H9 (cell line): ENCODE measurements at regions not wholly inside any gene's neighbourhood (a gene's known extent, or its start where the extent isn't known, plus 50 kb on each side); places are given as distances from the start of the nearest gene placed in this dataset.

Experiments
- DNase-seq: peaks from one replicate; pipeline ENCODE4 v3.0.0-alpha.2; 2017
- H2AFZ ChIP-seq: one replicate; pipeline ENCODE4 v1.6.1; 2013; ENCODE audit warnings: mild to moderate bottlenecking, low read length, control low read depth, moderate library complexity
- H2AK5ac ChIP-seq: 2 replicates; pipeline ENCODE4 v1.6.1; 2013; ENCODE audit warnings: low read length, control low read depth, mixed read lengths; ENCODE audit not compliant: insufficient read length
- H2BK120ac ChIP-seq: one replicate; pipeline ENCODE4 v1.6.1; 2013; ENCODE audit warnings: low read depth, mild to moderate bottlenecking, low read length, control low read depth, inconsistent platforms; ENCODE audit not compliant: poor library complexity, severe bottlenecking
- H2BK12ac ChIP-seq: 2 replicates; pipeline ENCODE4 v1.6.1; 2013; ENCODE audit warnings: low read length, control low read depth, mixed read lengths, low read depth; ENCODE audit not compliant: insufficient read length
- H2BK15ac ChIP-seq: 2 replicates; pipeline ENCODE4 v1.6.1; 2013; ENCODE audit warnings: low read depth, low read length, control low read depth
- H2BK20ac ChIP-seq: one replicate; pipeline ENCODE4 v1.6.1; 2013; ENCODE audit warnings: low read depth, mild to moderate bottlenecking, low read length, control low read depth, inconsistent platforms; ENCODE audit not compliant: poor library complexity, severe bottlenecking
- H2BK5ac ChIP-seq: 2 replicates; pipeline ENCODE4 v1.6.1; 2013; ENCODE audit warnings: low read length, control low read depth, mixed read lengths; ENCODE audit not compliant: insufficient read length
- H3K14ac ChIP-seq: 2 replicates; pipeline ENCODE4 v1.6.1; 2013; ENCODE audit warnings: low read length, control low read depth; ENCODE audit not compliant: insufficient read depth
- H3K18ac ChIP-seq: 2 replicates; pipeline ENCODE4 v1.6.1; 2013; ENCODE audit warnings: low read depth, mild to moderate bottlenecking, mixed read lengths, low read length, control low read depth; ENCODE audit not compliant: insufficient read length
- H3K23ac ChIP-seq: 2 replicates; pipeline ENCODE4 v1.6.1; 2013; ENCODE audit warnings: low read length, control low read depth, mixed read lengths, low read depth; ENCODE audit not compliant: insufficient read length
- H3K23me2 ChIP-seq: 2 replicates; pipeline ENCODE4 v1.6.1; 2013; ENCODE audit warnings: low read depth, mild to moderate bottlenecking, mixed read lengths, low read length, control low read depth; ENCODE audit not compliant: insufficient read length, poor library complexity, severe bottlenecking
- H3K27ac ChIP-seq: 2 replicates; pipeline ENCODE4 v1.5.1; 2013; ENCODE audit warnings: low read length, control low read depth, mixed read lengths, low read depth; ENCODE audit not compliant: insufficient read length
- H3K27me3 ChIP-seq: 2 replicates; pipeline ENCODE4 v1.6.1; 2013; ENCODE audit warnings: low read length, control low read depth, inconsistent platforms; ENCODE audit not compliant: insufficient read depth
- H3K4ac ChIP-seq: 2 replicates; pipeline ENCODE4 v1.6.1; 2013; ENCODE audit warnings: low read depth, mild to moderate bottlenecking, control low read depth, inconsistent platforms, low read length, moderate library complexity
- H3K4me1 ChIP-seq: 2 replicates; pipeline ENCODE4 v1.6.1; 2013; ENCODE audit warnings: low read length, control low read depth, inconsistent platforms; ENCODE audit not compliant: insufficient read depth
- H3K4me2 ChIP-seq: 2 replicates; pipeline ENCODE4 v1.6.1; 2013; ENCODE audit warnings: low read length, control low read depth, mixed read lengths; ENCODE audit not compliant: insufficient read length, insufficient read depth
- H3K56ac ChIP-seq: 2 replicates; pipeline ENCODE4 v1.6.1; 2013; ENCODE audit warnings: low read depth, mild to moderate bottlenecking, mixed read lengths, low read length, control low read depth; ENCODE audit not compliant: insufficient read length
- H3K79me1 ChIP-seq: 2 replicates; pipeline ENCODE4 v1.6.1; 2013; ENCODE audit warnings: low read depth, mild to moderate bottlenecking, moderate library complexity, low read length, control low read depth, inconsistent platforms; ENCODE audit not compliant: insufficient read depth, poor library complexity, severe bottlenecking
- H3K79me2 ChIP-seq: 2 replicates; pipeline ENCODE4 v1.6.1; 2013; ENCODE audit warnings: low read length, control low read depth, inconsistent platforms; ENCODE audit not compliant: insufficient read depth
- H3K9ac ChIP-seq: 2 replicates; pipeline ENCODE4 v1.6.1; 2013; ENCODE audit warnings: low read length, control low read depth, mixed read lengths; ENCODE audit not compliant: insufficient read length; ENCODE audit errors: extremely low read depth
- H3K9me3 ChIP-seq: one replicate; pipeline ENCODE4 v1.6.1; 2013; ENCODE audit warnings: low read depth, low read length, inconsistent platforms; ENCODE audit not compliant: control insufficient read depth
- H3T11ph ChIP-seq: one replicate; pipeline ENCODE4 v1.6.1; 2013; ENCODE audit warnings: mild to moderate bottlenecking, low read length, control low read depth, inconsistent platforms
- H4K20me1 ChIP-seq: one replicate; pipeline ENCODE4 v1.6.1; 2013; ENCODE audit not compliant: control insufficient read depth, insufficient read length, insufficient read depth
- H4K5ac ChIP-seq: 2 replicates; pipeline ENCODE4 v1.6.1; 2013; ENCODE audit warnings: low read depth, mild to moderate bottlenecking, mixed read lengths, low read length, control low read depth; ENCODE audit not compliant: insufficient read length
- H4K8ac ChIP-seq: replicated peaks from 2 replicates; pipeline ENCODE4 v1.6.1; 2013; ENCODE audit warnings: low read length, control low read depth, mixed read lengths, low read depth; ENCODE audit not compliant: insufficient read length
- H4K91ac ChIP-seq: 2 replicates; pipeline ENCODE4 v1.6.1; 2013; ENCODE audit warnings: low read depth, mild to moderate bottlenecking, moderate library complexity, mixed read lengths, low read length, control low read depth; ENCODE audit not compliant: insufficient read length
- H3K27ac Mint-ChIP-seq, 3 experiments: 2 replicates in 2 of 3; 3 replicates in 1 of 3; pipeline ENCODE4 v1.8.0; 2020 to 2021; ENCODE audit warnings: mixed read lengths in 3 of 3, mild to moderate bottlenecking in 1 of 3, moderate library complexity in 1 of 3
- H3K27me3 Mint-ChIP-seq: 2 replicates; pipeline ENCODE4 v1.8.0; 2021; ENCODE audit warnings: low read depth, mild to moderate bottlenecking, moderate library complexity, mixed read lengths
- H3K36me3 Mint-ChIP-seq, 3 experiments: 2 replicates in 2 of 3; 3 replicates in 1 of 3; pipeline ENCODE4 v1.8.0; 2020 to 2021; ENCODE audit warnings: low read depth in 3 of 3, mixed read lengths in 3 of 3; ENCODE audit not compliant: insufficient read depth in 1 of 3
- H3K4me1 Mint-ChIP-seq, 2 experiments: 2 replicates each; pipeline ENCODE4 v1.8.0; 2020; ENCODE audit warnings: mixed read lengths in 2 of 2
- H3K4me3 Mint-ChIP-seq, 2 experiments: 2 replicates in 1 of 2; 3 replicates in 1 of 2; pipeline ENCODE4 v1.8.0; 2020 to 2021; ENCODE audit warnings: mild to moderate bottlenecking in 2 of 2, mixed read lengths in 2 of 2, moderate library complexity in 1 of 2
- H3K9me3 Mint-ChIP-seq, 2 experiments: 2 replicates in 1 of 2; 3 replicates in 1 of 2; pipeline ENCODE4 v1.8.0; 2020; ENCODE audit warnings: mild to moderate bottlenecking in 2 of 2, mixed read lengths in 2 of 2, moderate library complexity in 1 of 2
- CTCF ChIP-seq: fragments of 200-600 bp; sonication (generic); conservative IDR thresholded peaks from 3 replicates; pipeline ENCODE4 v1.8.0; 2021; ENCODE audit warnings: antibody characterized with exemption, mild to moderate bottlenecking
- WGBS: extraction: QIAGEN DNeasy Blood & Tissue Kit; methylation state at CpG from one replicate; pipeline ENCODE4 v1.1.7; 2013; ENCODE audit warnings: missing lambda C conversion rate, low lambda C conversion rate, mixed read lengths; ENCODE audit not compliant: insufficient read length; ENCODE audit errors: extremely low coverage; 5-methylcytosine and 5-hydroxymethylcytosine counted together

GRCh38 chr9:24258626-24259025 lies 287.1 kb downstream of the IZUMO3 start:
- H3K79me1 ChIP-seq = no peaks in the 10 kb centered on the region
- H3K4ac ChIP-seq = no peak overlapping the region
- no peak overlapping the region for H3K27ac ChIP-seq
- H4K8ac ChIP-seq = no peak overlapping the region
- no peak overlapping the region for H3K4me2 ChIP-seq
- Mint-ChIP-seq H3K27me3 (no peaks in the 10 kb centered on the region), H3K9me3 (no peaks in the 10 kb centered on the region), H3K36me3 (no peaks in the 10 kb centered on the region), H3K4me1 (no peaks in the 10 kb centered on the region), H3K4me3 (no peak overlapping the region), H3K27ac (no peak overlapping the region)
- H2BK5ac ChIP-seq = no peak overlapping the region
- H3K9ac ChIP-seq = no peak overlapping the region
- no peaks in the 10 kb centered on the region for H3K27me3 ChIP-seq
- H4K5ac ChIP-seq = no peak overlapping the region
- H2BK15ac ChIP-seq = no peak overlapping the region
- no peak overlapping the region for H2BK20ac ChIP-seq
- WGBS = no CpG with 5 or more reads among the region's 1 CpG
- H3K79me2 ChIP-seq = no peaks in the 10 kb centered on the region
- H3K14ac ChIP-seq = no peak overlapping the region
- H3K9me3 ChIP-seq = no peaks in the 10 kb centered on the region
- TF ChIP-seq CTCF = no peak
- H3T11ph ChIP-seq = no peak overlapping the region
- H3K56ac ChIP-seq = no peak overlapping the region
- H2BK12ac ChIP-seq = no peak overlapping the region
- H4K20me1 ChIP-seq = no peaks in the 10 kb centered on the region
- no peaks in the 10 kb centered on the region for H3K4me1 ChIP-seq
- H3K23me2 ChIP-seq = no peaks in the 10 kb centered on the region
- no peak overlapping the region for H2AK5ac ChIP-seq
- H4K91ac ChIP-seq = no peak overlapping the region
- H2BK120ac ChIP-seq = no peak overlapping the region
- H3K18ac ChIP-seq = no peak overlapping the region
- DNase-seq = no peak
- no peak overlapping the region for H2AFZ ChIP-seq
- no peak overlapping the region for H3K23ac ChIP-seq
